Activated CD4-positive, alpha-beta T cell treated with anti-CD3 and anti-CD28 coated beads for 4 hours (primary cell): ENCODE measurements at regions not wholly inside any gene's neighbourhood (a gene's known extent, or its start where the extent isn't known, plus 50 kb on each side); places are given as distances from the start of the nearest gene placed in this dataset.

Experiments used
- DNase-seq, 2 donors: peaks; one replicate each; pipeline ENCODE4 v3.0.0-alpha.2; 2020

DNA sequence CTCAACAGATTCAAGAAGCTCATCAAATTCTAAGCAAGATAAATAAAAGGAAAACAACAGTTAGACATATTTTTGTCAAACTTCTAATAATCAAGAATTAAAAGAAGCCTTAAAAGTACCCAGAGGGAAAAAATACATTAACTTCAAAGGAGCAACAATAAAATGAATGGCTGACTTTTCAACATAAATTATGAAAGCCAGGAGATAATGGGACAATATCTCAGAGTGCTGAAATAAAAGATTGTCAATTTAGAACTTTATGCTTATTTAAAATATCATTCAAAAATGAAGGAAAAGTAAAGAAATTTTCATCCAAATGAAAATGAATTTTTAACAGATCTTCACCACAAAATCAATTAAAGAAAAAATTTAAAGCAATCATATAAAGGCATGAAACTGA lies 108.5 kb upstream of the IL6 start:
- DNase-seq = no peak

DNA sequence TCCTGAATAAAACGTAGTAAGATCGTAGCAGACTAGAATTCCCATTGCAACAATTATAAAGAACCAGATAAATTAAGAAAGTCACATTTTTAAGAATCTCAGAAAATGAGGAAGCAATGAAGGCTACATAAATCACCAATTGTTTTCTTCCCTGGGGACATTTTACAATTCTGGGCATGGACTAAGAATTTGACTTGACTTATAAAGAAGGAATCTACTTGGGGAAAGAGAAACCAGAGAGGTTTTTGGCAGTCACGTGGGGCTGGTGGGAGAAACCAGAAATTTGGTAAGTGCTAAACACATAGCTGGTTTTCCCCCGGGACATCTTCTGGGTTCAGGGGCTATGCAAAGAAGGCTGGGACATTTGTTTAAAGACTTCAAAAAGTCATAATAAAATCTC lies 109.8 kb upstream of the IL6 start:
- no peak for DNase-seq

GRCh38 chr7:22613496-22613895 lies 113.5 kb upstream of the IL6 start:
- no peak for DNase-seq

GRCh38 chr7:22612776-22613175 lies 112.8 kb upstream of the STEAP1B start:
- DNase-seq = no peak

DNA sequence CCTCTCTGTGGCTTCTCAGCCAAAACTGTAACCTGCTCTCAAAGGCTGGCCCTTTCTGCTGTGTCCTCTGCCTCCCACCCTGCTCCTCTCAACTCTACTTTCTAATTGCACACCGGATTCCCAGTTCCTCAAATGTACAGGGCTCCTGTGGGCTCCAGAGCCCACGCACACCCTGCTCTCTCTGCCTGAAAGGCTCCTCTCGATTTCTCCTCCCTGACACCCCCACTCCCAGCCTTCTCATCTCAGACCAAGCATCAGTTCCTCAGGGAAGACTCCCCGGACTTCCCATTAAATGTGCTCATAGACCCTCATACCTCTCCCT lies 111.7 kb upstream of the STEAP1B start:
- DNase-seq = no peak

DNA sequence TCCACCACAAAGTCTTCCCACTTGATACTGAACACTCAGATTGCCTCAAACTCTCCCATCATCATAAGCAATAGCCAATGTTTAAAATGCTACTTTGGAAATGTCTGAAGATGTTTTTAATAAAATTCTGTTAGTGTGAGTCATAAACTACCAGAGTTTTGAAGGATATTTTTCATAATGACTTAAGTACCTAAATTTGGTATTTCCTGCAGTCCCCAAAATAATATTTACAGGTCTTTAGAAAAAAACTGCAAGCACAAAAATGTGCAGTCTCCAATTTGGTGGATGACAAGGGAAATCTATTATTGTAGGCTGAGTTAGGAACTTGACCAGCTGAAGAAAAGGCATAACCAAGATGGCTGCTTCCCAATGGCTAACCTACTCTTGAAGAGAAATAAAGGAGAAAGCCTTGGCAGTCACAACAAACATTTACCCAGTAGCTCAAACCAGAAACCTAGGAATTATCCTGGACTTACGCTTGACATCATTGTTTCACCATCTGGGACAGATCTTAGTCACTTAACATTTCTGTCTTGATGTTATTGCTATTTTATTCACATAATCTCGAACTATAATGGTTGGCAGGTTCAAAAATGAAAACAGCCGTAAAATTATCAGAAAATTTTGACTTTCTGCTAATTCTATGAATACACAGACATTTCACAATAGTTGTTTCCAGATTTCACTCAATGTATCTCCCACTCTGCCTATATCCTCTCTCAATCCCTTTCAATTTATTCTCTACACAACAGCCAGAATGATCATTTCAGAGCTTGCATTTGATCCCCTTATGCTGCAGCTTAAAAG lies 111.2 kb upstream of the STEAP1B start:
- DNase-seq = no peak

DNA sequence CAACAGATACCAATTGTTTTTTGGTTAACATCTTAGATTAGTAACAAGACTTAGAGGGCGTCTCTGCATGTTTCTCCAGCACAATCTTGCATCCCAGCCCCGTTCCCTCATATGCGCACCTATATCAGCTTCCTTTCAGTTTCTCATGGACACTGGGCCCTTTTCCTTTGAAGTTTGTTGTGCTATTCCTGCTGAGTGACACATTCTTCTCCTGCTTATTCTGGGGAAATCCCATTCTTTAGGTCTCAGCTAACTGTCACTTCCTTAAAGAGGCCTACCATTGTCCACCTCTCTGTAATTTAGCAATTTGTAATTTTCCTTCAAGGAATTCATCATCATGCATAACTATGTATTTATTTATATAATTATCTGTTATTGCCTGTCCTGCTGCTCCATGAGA lies 110.3 kb upstream of the STEAP1B start:
- no peak for DNase-seq

DNA sequence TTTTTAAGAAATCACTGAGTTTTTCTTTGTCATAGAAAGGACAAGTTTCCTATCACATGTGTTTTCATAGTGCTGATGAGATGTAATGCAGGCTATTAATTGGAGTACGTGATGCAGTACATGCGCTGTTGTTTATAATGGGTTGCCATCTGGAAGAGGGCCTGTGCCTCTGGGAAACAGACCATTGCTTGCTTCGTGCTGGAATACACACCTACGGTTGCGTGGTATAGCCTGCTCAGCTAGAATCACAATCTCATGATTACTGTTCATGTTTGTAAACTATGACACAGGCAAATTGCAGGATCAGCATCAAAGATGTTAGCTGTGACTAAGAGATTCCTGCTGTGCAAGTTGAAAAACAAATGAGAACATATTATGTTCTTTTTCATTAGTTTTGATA lies 107.2 kb upstream of the STEAP1B start:
- no peak for DNase-seq

DNA sequence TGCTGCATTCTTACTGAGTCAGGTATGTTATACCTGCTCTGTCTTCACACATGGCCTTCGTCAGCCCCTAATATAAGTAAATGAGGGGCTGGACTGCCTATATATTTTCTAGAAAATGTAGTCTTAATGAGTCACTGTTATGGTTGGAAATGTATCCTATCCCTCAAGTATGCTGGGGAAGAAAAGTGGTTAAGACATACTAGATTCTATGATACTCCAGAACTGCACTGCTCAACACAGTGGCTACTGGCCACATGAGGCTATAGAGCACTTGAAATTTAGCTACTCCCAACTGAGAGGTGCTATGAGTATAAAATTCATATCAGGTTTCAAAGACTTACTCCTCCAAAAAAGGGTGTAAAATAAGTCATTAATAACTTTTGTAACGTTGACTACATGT lies 104.3 kb upstream of the STEAP1B start:
- no peak for DNase-seq

DNA sequence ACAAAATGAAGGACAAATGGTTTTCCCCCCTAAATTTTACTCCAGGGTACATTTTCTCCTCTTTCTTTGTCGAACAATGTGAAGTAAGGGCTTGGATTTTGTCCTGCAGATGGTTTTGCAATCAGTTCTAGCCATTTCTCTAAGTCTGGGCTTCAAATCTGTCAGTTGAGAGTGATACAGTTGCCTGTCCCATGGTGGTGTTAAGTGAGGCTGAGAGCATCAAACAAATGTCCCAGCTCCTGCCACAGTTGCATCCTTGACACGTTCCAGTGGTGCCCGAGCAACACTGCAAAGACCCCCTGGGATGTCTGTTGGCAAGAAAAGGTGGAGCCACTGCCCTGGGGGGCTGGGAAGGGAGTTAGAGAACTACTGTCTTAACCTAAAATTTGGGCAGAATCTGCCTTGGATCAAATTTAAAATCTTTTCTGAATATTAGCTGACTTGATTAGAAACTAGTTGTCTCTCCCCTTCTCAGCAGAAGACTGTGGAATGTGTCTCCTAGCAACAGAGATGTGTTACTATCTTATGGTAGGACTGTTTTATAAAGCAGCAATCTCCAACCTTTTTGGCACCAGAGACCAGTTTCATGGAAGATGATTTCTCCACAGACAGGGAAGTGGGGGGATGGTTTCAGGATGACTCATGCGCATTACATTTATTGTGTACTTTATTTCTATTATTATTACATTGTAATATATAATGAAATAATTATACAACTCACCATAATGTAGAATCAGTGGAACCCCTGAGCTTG lies 102.0 kb upstream of the STEAP1B start:
- DNase-seq = no peak

DNA sequence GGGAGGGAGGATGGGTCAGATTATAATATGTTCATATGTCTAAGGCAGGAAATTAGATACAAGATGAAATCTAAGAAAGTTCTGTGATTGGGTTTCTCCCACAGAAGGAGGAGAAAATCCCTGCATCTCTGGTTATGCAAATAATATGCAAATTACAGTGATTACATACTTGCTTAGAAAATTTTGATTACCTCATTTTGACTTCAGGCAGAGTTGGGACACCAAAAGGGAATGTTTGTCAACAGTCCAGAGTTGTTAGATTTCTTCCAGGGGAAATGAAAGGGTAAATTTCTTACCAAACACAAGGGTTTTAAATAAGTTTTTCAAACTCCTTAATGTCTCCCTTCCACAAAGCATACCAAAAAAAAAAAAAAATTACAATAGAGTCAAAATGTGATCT lies 101.4 kb upstream of the STEAP1B start:
- DNase-seq = no peak

- no peak for DNase-seq
Observed at GRCh38 chr7:22601003-22601402, 101.0 kb upstream of the STEAP1B start.

DNA sequence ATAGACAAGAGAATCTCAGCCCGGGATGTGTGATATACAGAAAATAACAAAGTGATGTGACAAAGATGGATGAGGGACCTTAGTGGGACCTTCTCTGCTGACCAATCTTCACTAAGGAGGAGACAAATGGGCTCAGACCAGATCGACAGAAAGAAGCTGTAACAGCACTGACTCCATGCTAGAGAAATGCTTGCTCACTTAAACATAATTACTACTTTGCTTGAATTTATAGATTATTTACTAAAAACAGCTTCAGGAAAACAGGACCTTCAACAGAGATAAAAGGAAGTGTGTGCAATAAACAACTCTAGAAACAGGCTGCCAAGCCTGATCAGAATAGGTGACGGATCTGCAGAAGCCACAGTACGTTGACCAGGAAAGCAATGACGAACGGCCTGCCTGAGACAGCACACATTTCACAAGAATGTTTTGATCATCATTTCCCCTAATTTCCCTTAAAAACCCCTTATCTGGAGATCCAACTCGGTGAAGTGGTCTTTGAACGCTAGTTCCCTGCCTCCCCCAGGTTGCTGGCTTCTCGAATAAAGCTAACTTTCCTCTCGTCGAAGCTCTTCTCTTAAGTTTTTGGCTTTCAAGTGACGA lies 98.4 kb upstream of the STEAP1B start:
- DNase-seq = no peak

DNA sequence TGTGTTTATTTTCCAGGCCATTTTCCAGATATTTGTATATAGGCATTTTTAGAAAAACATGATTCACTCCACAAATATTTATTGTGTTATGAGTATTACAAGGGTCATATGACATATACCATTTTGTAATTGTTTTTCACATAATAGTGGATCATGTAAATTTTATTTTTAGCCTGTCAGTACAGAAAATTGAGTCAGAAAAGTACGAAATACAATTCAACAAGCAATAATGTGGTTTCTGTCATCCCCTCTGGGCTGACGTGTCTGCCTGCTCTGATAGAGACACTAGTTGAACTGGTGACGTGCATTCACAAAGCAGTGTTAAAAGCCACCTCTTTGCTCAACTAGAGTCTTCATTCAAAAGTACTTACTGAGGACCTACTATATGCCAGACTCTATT lies 97.9 kb upstream of the STEAP1B start:
- DNase-seq = no peak

GRCh38 chr7:22596763-22597400 lies 96.9 kb upstream of the STEAP1B start:
- no peak for DNase-seq

GRCh38 chr7:22594020-22594419 lies 94.0 kb upstream of the STEAP1B start:
- DNase-seq = no peak

GRCh38 chr7:22591271-22591670 lies 91.3 kb upstream of the STEAP1B start:
- no peak for DNase-seq

- no peak for DNase-seq
Observed at GRCh38 chr7:22589641-22590201, 89.7 kb upstream of the STEAP1B start.

DNA sequence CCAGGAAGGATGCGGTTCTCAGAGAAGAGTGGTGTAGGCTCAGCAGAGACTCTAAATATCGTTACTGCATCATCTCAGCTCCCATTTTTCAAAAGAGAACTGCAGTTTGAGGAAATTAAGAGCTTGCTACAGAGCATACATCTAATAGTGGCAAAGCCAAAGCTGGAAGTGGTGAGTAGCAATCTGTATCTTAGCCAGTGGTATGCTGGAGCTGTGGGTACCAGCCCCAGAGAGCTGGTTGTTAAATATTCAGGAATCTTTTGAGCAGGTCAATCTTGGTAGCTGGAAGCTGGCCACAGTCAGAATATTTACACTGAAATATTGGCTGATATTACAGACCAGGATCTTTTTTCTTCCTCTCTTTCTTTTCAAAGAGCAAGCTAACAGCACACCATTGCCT lies 88.4 kb upstream of the STEAP1B start:
- no peak for DNase-seq

DNA sequence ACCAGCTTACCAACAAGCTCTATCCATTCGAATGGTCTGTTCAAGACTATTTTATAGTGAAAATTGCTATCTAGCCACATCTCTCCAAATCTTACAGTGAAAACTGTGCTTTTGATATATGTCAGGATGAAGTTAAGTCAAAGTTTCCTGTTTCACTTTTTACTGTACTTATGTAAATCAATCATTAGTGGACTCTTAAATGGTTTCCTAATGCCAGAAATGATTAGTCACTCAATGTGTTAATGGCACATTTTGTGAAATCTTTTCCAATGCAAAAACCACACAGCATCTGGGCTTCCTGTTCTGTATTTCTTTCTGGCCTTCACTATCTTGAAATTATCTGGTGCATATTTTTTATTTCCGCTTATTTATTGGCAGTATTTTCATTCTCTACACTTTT lies 87.3 kb upstream of the STEAP1B start:
- DNase-seq = no peak

GRCh38 chr7:22586786-22587140 lies 86.8 kb upstream of the STEAP1B start:
- no peak for DNase-seq

DNA sequence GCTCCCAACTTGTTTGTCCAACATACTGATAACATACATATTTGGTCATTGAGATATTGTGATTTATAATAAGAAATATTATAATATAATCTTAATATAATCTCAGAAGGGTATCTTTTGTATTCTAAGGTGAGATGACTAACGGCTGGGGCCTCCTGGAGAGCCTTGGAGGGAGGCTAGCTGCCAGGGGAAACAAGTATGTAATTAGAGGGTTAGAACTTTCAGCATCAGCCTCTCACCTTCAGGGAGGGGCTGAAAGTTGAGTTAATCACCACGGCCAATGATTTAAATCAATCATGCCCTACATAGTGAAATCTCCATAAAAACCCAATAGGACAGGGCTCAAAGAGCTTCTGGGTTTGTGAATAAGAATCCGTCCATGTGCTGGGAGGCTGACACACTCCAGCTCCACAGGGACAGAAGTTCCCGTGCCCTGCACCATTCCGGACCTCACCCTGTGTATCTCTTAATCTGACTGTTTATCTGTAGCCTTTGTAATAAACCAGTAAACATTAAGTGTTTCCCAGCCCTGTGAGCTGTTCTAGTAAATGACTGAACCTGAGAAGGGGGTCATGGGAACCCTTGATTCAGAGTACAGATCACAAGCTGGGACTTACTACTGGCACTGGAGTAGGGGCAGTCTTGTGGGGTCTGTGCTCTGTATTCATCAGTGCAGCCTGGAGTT lies 86.3 kb upstream of the STEAP1B start:
- no peak for DNase-seq

DNA sequence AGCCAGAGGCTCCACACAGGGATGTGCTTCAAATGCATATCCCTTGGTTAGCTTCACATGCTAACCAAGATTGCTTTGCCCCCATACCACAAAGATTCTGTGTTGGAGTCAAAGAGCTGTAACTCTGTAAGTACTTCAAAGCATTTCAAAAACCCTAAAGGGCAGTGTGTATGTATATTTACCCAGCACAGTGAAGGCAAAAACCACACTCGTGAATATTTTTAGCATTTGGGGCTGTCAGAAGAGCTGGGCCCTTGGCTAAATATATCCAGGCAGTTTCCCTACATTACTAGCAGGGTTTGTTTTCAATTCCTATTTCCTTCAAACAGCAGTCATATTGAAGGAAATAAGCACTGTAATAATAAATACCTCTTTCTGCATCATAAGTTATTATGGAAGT lies 84.2 kb upstream of the STEAP1B start:
- DNase-seq = no peak
